ENCODE measurements at regions not wholly inside any gene's neighbourhood (a gene's known extent, or its start where the extent isn't known, plus 50 kb on each side); places are given as distances from the start of the nearest gene placed in this dataset.

DNA sequence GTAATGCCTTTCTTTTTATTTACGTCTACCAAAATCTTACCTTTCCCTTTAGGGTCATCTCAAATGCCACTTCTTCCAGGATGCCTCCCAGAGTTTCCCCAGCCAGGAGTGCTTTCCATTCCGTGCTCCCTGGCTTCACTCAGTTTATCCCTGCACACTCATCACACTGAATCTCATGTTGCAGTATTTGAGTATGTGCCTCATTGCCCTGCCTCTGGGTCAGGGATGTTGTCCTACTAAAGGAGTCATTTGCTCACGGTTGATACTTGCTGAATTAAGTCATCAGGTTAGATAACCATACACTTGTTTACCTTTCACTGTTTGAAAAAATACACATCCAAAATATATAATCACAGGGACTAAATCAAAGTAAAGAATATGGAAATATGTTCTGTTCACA is 356.2 kb upstream of the GATB start:
- no peak overlapping the region for H3K27ac ChIP-seq

DNA sequence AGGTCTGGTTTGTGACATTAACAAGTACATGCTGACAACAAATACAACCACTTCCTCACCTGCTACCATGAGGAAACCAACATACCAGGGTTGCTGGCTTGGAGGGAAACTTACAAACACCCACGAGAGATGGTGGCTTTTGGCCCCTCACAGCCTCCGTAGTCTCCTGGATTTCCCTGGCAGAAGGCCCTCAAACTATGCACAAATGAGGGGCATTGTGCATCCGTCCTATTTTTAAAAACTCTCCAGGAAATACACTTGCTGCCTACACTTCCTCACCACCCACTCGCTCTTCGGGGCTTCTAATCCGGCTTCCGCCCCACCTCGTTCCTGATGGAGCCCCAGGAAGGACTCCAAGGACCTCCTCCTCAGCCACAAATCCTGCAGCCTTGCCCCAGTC is 355.0 kb upstream of the GATB start:
- no peak for DNase-seq
- ATAC-seq: no peak
- TF ChIP-seq, protein P1, sequence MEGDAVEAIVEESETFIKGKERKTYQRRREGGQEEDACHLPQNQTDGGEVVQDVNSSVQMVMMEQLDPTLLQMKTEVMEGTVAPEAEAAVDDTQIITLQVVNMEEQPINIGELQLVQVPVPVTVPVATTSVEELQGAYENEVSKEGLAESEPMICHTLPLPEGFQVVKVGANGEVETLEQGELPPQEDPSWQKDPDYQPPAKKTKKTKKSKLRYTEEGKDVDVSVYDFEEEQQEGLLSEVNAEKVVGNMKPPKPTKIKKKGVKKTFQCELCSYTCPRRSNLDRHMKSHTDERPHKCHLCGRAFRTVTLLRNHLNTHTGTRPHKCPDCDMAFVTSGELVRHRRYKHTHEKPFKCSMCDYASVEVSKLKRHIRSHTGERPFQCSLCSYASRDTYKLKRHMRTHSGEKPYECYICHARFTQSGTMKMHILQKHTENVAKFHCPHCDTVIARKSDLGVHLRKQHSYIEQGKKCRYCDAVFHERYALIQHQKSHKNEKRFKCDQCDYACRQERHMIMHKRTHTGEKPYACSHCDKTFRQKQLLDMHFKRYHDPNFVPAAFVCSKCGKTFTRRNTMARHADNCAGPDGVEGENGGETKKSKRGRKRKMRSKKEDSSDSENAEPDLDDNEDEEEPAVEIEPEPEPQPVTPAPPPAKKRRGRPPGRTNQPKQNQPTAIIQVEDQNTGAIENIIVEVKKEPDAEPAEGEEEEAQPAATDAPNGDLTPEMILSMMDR (IDR thresholded peaks at IDR 0.05): no peak
- Histone ChIP-seq H3K9me3 (no peaks in the 10 kb centered on the region), H3K4me3 (no peak overlapping the region), H3K4me1 (peaks cover 12% of the 10 kb centered on the region), H3K27ac (no peak overlapping the region), H3K36me3 (no peaks in the 10 kb centered on the region), H3K27me3 (ENCODE audit: low read depth) (no peaks in the 10 kb centered on the region)
- intact Hi-C loops (cut with DNase I): no loop called here

More for the DNA sequence above, 356.2 kb upstream of the GATB start:
- no peaks in the 10 kb centered on the region for H3K36me3 ChIP-seq
- intact Hi-C loops (cut with DNase I): no loop called here
- H3K4me1 ChIP-seq: peaks cover 12% of the 10 kb centered on the region
- no peak for DNase-seq
- H3K9me3 ChIP-seq: no peaks in the 10 kb centered on the region
- no peak overlapping the region for H3K4me3 ChIP-seq
- TF ChIP-seq, protein P1 (IDR thresholded peaks at IDR 0.05): no peak
- no peak for ATAC-seq
- H3K27me3 ChIP-seq (ENCODE audit: low read depth): no peaks in the 10 kb centered on the region

DNA sequence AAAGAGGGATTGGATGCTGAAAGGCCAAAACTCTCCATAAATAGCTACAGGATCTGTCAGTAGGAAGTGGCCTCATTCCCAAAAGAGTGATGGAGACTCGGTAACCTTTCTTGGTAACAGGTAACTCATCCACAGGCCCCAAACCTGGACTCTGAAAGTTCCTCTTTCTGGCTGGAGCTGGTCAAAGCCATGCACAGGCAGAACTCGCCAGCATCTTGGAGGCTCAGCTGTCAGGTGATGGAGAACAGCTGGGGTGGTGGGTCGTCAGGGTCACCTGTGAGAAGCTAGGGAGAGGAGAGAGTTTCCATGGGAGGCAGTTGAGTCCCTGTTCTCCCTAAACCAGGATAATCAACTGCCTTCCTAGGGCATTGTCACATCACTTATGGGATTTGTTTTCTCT is 354.3 kb upstream of the GATB start:
- intact Hi-C loops (cut with DNase I): no loop called here
- no peaks in the 10 kb centered on the region for H3K27me3 ChIP-seq (ENCODE audit: low read depth)
- DNase-seq (no peak), ATAC-seq (no peak)
- TF ChIP-seq, protein P1 (IDR thresholded peaks at IDR 0.05): no peak
- no peak overlapping the region for H3K27ac ChIP-seq
- no peaks in the 10 kb centered on the region for H3K9me3 ChIP-seq
- peaks cover 12% of the 10 kb centered on the region for H3K4me1 ChIP-seq
- H3K4me3 ChIP-seq: no peak overlapping the region
- no peaks in the 10 kb centered on the region for H3K36me3 ChIP-seq

DNA sequence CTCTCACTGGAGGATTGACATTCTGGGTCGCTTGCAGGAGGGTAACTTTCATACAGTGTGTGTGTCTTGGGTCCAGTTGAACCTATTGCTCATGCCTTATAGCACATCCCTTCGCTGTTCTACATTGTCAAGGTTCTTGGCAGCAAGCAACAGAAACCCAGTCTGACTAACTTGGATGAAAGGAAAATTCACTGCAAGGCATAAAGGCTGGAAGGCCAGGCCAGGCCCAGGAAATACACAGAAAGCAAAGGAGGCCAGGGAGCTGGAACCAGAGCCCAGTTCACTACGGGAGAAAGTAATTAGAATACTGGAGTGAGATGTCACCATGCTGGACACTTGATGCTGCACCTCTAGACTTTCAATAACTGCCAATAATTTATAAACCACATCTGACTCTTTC is 353.8 kb upstream of the GATB start:
- ATAC-seq: no peak
- no peak for DNase-seq
- Histone ChIP-seq H3K9me3 (no peaks in the 10 kb centered on the region), H3K27ac (no peak overlapping the region), H3K27me3 (ENCODE audit: low read depth) (no peaks in the 10 kb centered on the region), H3K4me3 (no peak overlapping the region), H3K4me1 (peaks cover 12% of the 10 kb centered on the region), H3K36me3 (no peaks in the 10 kb centered on the region)
- TF ChIP-seq, protein P1 (IDR thresholded peaks at IDR 0.05): no peak
- intact Hi-C loops (cut with DNase I): no loop called here

DNA sequence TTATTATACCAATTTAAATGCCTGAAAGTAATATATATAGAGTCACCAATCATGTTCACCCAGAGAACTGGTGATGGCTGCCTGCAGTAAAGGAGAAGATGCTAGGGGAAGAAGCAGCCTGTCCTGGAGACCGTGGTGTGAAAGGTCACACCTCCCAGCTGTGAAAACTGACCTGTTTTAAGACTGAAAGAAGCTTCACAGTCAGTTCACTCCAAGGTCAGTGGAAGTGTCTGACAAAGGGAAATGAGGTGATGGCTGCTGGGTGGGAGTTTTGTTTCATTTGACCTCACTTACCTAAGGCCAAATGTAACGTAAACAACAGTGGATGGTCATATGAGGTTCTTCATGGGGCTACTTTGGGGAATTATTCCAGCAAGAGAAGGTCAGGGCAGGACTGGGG is 352.1 kb upstream of the GATB start:
- Histone ChIP-seq H3K4me1 (peaks cover 12% of the 10 kb centered on the region), H3K27me3 (ENCODE audit: low read depth) (no peaks in the 10 kb centered on the region), H3K36me3 (no peaks in the 10 kb centered on the region), H3K4me3 (no peak overlapping the region), H3K9me3 (no peaks in the 10 kb centered on the region), H3K27ac (no peak overlapping the region)
- TF ChIP-seq, protein P1 (IDR thresholded peaks at IDR 0.05): no peak
- DNase-seq (no peak), ATAC-seq (no peak)
- intact Hi-C loops (cut with DNase I): no loop called here

DNA sequence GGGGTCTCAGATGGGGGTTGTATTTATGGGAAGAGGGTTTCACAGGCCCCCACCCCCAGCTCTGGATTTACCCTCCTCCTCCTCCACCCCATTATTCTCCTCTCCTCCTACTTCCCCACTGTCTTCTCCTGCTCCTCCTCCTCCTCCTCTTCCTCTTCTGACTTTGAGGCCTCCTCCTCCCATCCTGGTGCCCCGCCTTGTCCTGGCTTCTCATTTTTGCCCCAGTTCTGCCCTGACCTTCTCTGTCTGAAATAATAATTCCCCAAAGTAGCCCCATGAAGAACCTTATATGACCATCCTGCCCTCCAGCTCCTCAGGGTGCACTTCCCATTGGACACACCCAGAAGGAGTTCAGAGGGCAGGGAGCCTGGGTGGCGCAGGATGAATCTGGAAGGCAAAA is 351.4 kb upstream of the GATB start:
- Histone ChIP-seq H3K36me3 (no peaks in the 10 kb centered on the region), H3K27ac (no peak overlapping the region), H3K27me3 (ENCODE audit: low read depth) (no peaks in the 10 kb centered on the region), H3K4me3 (no peak overlapping the region), H3K9me3 (no peaks in the 10 kb centered on the region), H3K4me1 (peaks cover 12% of the 10 kb centered on the region)
- DNase-seq: no peak
- TF ChIP-seq, protein P1 (IDR thresholded peaks at IDR 0.05): no peak
- intact Hi-C loops (cut with DNase I): no loop called here
- no peak for ATAC-seq
